ENCODE measurements at regions not wholly inside any gene's neighbourhood (a gene's known extent, or its start where the extent isn't known, plus 50 kb on each side); places are given as distances from the start of the nearest gene placed in this dataset.

- no peak for DNase-seq (ENCODE audit: low spot score)
These were observed 190.3 kb upstream of the SHH start for GRCh38 chr7:156002362-156003066.

GRCh38 chr7:156001496-156002260, 189.4 kb upstream of the SHH start:
- H3K27me3 ChIP-seq (ENCODE audit: insufficient read depth, poor library complexity, severe bottlenecking) = peaks cover 18% of the 10 kb centered on the region
- H3K4me1 ChIP-seq (ENCODE audit: insufficient read depth, poor library complexity, severe bottlenecking) = no peaks in the 10 kb centered on the region
- H3K4me3 ChIP-seq (ENCODE audit: severe bottlenecking) = no peak overlapping the region
- ATAC-seq (ENCODE audit: low read depth) (no peak), DNase-seq (ENCODE audit: low spot score) (no peak)
- no peaks in the 10 kb centered on the region for H3K36me3 ChIP-seq (ENCODE audit: low read depth)
- no peaks in the 10 kb centered on the region for H3K9me3 ChIP-seq (ENCODE audit: severe bottlenecking)
- no peak for TF ChIP-seq CTCF (IDR thresholded peaks at IDR 0.05; ENCODE audit: poor library complexity, severe bottlenecking)
- no peak overlapping the region for H3K27ac ChIP-seq (ENCODE audit: poor library complexity, severe bottlenecking)

More at GRCh38 chr7:156002362-156003066, 190.3 kb upstream of the SHH start:
- H3K27ac ChIP-seq (ENCODE audit: poor library complexity, severe bottlenecking) = no peak overlapping the region
- no peak overlapping the region for H3K4me3 ChIP-seq (ENCODE audit: severe bottlenecking)
- H3K9me3 ChIP-seq (ENCODE audit: severe bottlenecking) = no peaks in the 10 kb centered on the region
- no peaks in the 10 kb centered on the region for H3K36me3 ChIP-seq (ENCODE audit: low read depth)
- no peaks in the 10 kb centered on the region for H3K4me1 ChIP-seq (ENCODE audit: insufficient read depth, poor library complexity, severe bottlenecking)
- H3K27me3 ChIP-seq (ENCODE audit: insufficient read depth, poor library complexity, severe bottlenecking) = peaks cover 10% of the 10 kb centered on the region
- no peak for ATAC-seq (ENCODE audit: low read depth)
- TF ChIP-seq CTCF (IDR thresholded peaks at IDR 0.05; ENCODE audit: poor library complexity, severe bottlenecking) = no peak

GRCh38 chr7:156000601-156001396, 188.5 kb upstream of the SHH start:
- ATAC-seq (ENCODE audit: low read depth) (no peak), DNase-seq (ENCODE audit: low spot score) (no peak)
- Histone ChIP-seq H3K27me3 (ENCODE audit: insufficient read depth, poor library complexity, severe bottlenecking) (peaks cover 19% of the 10 kb centered on the region), H3K9me3 (ENCODE audit: severe bottlenecking) (no peaks in the 10 kb centered on the region), H3K4me1 (ENCODE audit: insufficient read depth, poor library complexity, severe bottlenecking) (no peaks in the 10 kb centered on the region), H3K27ac (ENCODE audit: poor library complexity, severe bottlenecking) (no peak overlapping the region), H3K36me3 (ENCODE audit: low read depth) (no peaks in the 10 kb centered on the region), H3K4me3 (ENCODE audit: severe bottlenecking) (no peak overlapping the region)
- TF ChIP-seq CTCF (IDR thresholded peaks at IDR 0.05; ENCODE audit: poor library complexity, severe bottlenecking) = no peak

GRCh38 chr7:155999631-156000489, 187.6 kb upstream of the SHH start:
- ATAC-seq (ENCODE audit: low read depth) = no peak
- no peaks in the 10 kb centered on the region for H3K36me3 ChIP-seq (ENCODE audit: low read depth)
- no peak overlapping the region for H3K27ac ChIP-seq (ENCODE audit: poor library complexity, severe bottlenecking)
- H3K4me1 ChIP-seq (ENCODE audit: insufficient read depth, poor library complexity, severe bottlenecking) = no peaks in the 10 kb centered on the region
- no peaks in the 10 kb centered on the region for H3K9me3 ChIP-seq (ENCODE audit: severe bottlenecking)
- DNase-seq (ENCODE audit: low spot score) = no peak
- no peak for TF ChIP-seq CTCF (IDR thresholded peaks at IDR 0.05; ENCODE audit: poor library complexity, severe bottlenecking)
- no peak overlapping the region for H3K4me3 ChIP-seq (ENCODE audit: severe bottlenecking)
- H3K27me3 ChIP-seq (ENCODE audit: insufficient read depth, poor library complexity, severe bottlenecking) = peaks cover 19% of the 10 kb centered on the region

Data from RWPE2 (cell line).